BLaER1 treated with 17β-estradiol and CSF1 and Interleukin-3, amounts not matched to agents 10 nM and 100 nM (cell line): ENCODE measurements at regions not wholly inside any gene's neighbourhood (a gene's known extent, or its start where the extent isn't known, plus 50 kb on each side); places are given as distances from the start of the nearest gene placed in this dataset.
A peak's percentile ranks its signal among the peaks of the same experiment; 100 is the strongest.

ENCODE experiments used
- H3K27ac ChIP-seq, 11 experiments: shearing (Covaris generic); formaldehyde crosslinking; 2 replicates each; pipeline ENCODE4 v1.8.1; 2022
- H3K27me3 ChIP-seq, 11 experiments: shearing (Covaris generic); formaldehyde crosslinking; 2 replicates each; pipeline ENCODE4 v1.8.1; 2022
- H3K36me3 ChIP-seq, 11 experiments: shearing (Covaris generic); formaldehyde crosslinking; 2 replicates each; pipeline ENCODE4 v1.8.1; 2022
- H3K4me1 ChIP-seq, 10 experiments: shearing (Covaris generic); formaldehyde crosslinking; 2 replicates each; pipeline ENCODE4 v1.8.1; 2022
- H3K4me2 ChIP-seq, 11 experiments: shearing (Covaris generic); formaldehyde crosslinking; 2 replicates each; pipeline ENCODE4 v1.8.1; 2022
- H3K4me3 ChIP-seq, 10 experiments: shearing (Covaris generic); formaldehyde crosslinking; 2 replicates each; pipeline ENCODE4 v1.8.1; 2022
- H3K9ac ChIP-seq, 11 experiments: shearing (Covaris generic); formaldehyde crosslinking; 2 replicates each; pipeline ENCODE4 v1.8.1; 2022
- H3K9me3 ChIP-seq, 11 experiments: shearing (Covaris generic); formaldehyde crosslinking; replicated peaks in 1 of 11; 2 replicates each; pipeline ENCODE4 v1.8.1; 2022
- H4K20me1 ChIP-seq, 11 experiments: shearing (Covaris generic); formaldehyde crosslinking; 2 replicates each; pipeline ENCODE4 v1.8.1; 2022
- Cebpa-rat ChIP-seq, 11 experiments: shearing (Covaris generic); IDR thresholded peaks; 2 replicates each; pipeline ENCODE4 v1.8.1; 2022

- Histone ChIP-seq H3K36me3 (no peaks in the 10 kb centered on the region), H3K4me2 (no peak overlapping the region), H3K4me1 (peaks cover 0 to 20% (median 0%) of the 10 kb centered on the region in 10 experiments; a peak in 5 of 20 replicates), H3K27ac (no peak overlapping the region), H3K4me3 (no peak overlapping the region), H3K9me3 (no peaks in the 10 kb centered on the region), H4K20me1 (no peaks in the 10 kb centered on the region), H3K27me3 (no peaks in the 10 kb centered on the region), H3K9ac (no peak overlapping the region)
- TF ChIP-seq Cebpa-rat (IDR thresholded peaks at IDR 0.05): no peak
These were observed 153.0 kb upstream of the B3GALT2 start for GRCh38 chr1:193339401-193339800.

GRCh38 chr1:193338194-193338593, 151.8 kb upstream of the B3GALT2 start:
- H3K4me1 ChIP-seq: peaks cover 0 to 20% (median 0%) of the 10 kb centered on the region in 10 experiments; a peak in 5 of 20 replicates
- H3K4me2 ChIP-seq: peak overlapping the region in 3 of 11 experiments; percentile 33 to 72 (median 71); a peak in 5 of 22 replicates
- H3K27me3 ChIP-seq: no peaks in the 10 kb centered on the region
- H3K36me3 ChIP-seq: no peaks in the 10 kb centered on the region
- peak overlapping the region in 2 of 11 experiments; percentile 14 to 20; a peak in 2 of 22 replicates for H3K27ac ChIP-seq
- H3K9ac ChIP-seq: no peak overlapping the region
- H3K4me3 ChIP-seq: no peak overlapping the region
- H3K9me3 ChIP-seq: peaks cover 8 to 11% (median 9%) of the 10 kb centered on the region in 11 experiments
- TF ChIP-seq Cebpa-rat (IDR thresholded peaks at IDR 0.05): no peak
- no peaks in the 10 kb centered on the region for H4K20me1 ChIP-seq

GRCh38 chr1:193335806-193336428, 149.5 kb upstream of the B3GALT2 start:
- Histone ChIP-seq H3K36me3 (no peaks in the 10 kb centered on the region), H4K20me1 (no peaks in the 10 kb centered on the region), H3K9ac (no peak overlapping the region), H3K4me3 (no peak overlapping the region), H3K27me3 (no peaks in the 10 kb centered on the region), H3K4me2 (no peak overlapping the region), H3K27ac (no peak overlapping the region), H3K4me1 (peaks cover 0 to 20% (median 0%) of the 10 kb centered on the region in 10 experiments; a peak in 5 of 20 replicates), H3K9me3 (peaks cover 15 to 31% (median 20%) of the 10 kb centered on the region in 11 experiments)
- TF ChIP-seq Cebpa-rat (IDR thresholded peaks at IDR 0.05): no peak

GRCh38 chr1:193333166-193333565, 146.8 kb upstream of the B3GALT2 start:
- H3K4me3 ChIP-seq: no peak overlapping the region
- H4K20me1 ChIP-seq: no peaks in the 10 kb centered on the region
- H3K9ac ChIP-seq: no peak overlapping the region
- no peak for TF ChIP-seq Cebpa-rat (IDR thresholded peaks at IDR 0.05)
- peaks cover 15 to 47% (median 28%) of the 10 kb centered on the region in 11 experiments for H3K9me3 ChIP-seq
- no peak overlapping the region for H3K27ac ChIP-seq
- no peaks in the 10 kb centered on the region for H3K36me3 ChIP-seq
- peaks cover 0 to 11% (median 0%) of the 10 kb centered on the region in 10 experiments; a peak in 5 of 20 replicates for H3K4me1 ChIP-seq
- H3K4me2 ChIP-seq: no peak overlapping the region
- H3K27me3 ChIP-seq: no peaks in the 10 kb centered on the region

GRCh38 chr1:193326296-193326695, 139.9 kb upstream of the B3GALT2 start:
- Histone ChIP-seq H3K4me3 (no peak overlapping the region), H3K27ac (no peak overlapping the region), H3K9me3 (peaks cover 0 to 26% (median 8%) of the 10 kb centered on the region in 11 experiments; a peak in 13 of 22 replicates), H3K36me3 (no peaks in the 10 kb centered on the region), H3K9ac (no peak overlapping the region), H3K4me2 (no peak overlapping the region), H4K20me1 (no peaks in the 10 kb centered on the region), H3K4me1 (no peaks in the 10 kb centered on the region), H3K27me3 (no peaks in the 10 kb centered on the region)
- no peak for TF ChIP-seq Cebpa-rat (IDR thresholded peaks at IDR 0.05)

GRCh38 chr1:193325771-193326170, 139.4 kb upstream of the B3GALT2 start:
- H3K4me3 ChIP-seq: no peak overlapping the region
- H3K4me1 ChIP-seq: no peaks in the 10 kb centered on the region
- no peaks in the 10 kb centered on the region for H3K27me3 ChIP-seq
- H3K27ac ChIP-seq: no peak overlapping the region
- no peak overlapping the region for H3K9ac ChIP-seq
- TF ChIP-seq Cebpa-rat (IDR thresholded peaks at IDR 0.05): no peak
- peaks cover 0 to 23% (median 8%) of the 10 kb centered on the region in 11 experiments; a peak in 12 of 22 replicates for H3K9me3 ChIP-seq
- H3K36me3 ChIP-seq: no peaks in the 10 kb centered on the region
- no peak overlapping the region for H3K4me2 ChIP-seq
- H4K20me1 ChIP-seq: no peaks in the 10 kb centered on the region

- Histone ChIP-seq H3K9me3 (peaks cover 0 to 23% (median 7%) of the 10 kb centered on the region in 11 experiments; a peak in 12 of 22 replicates), H4K20me1 (no peaks in the 10 kb centered on the region), H3K36me3 (no peaks in the 10 kb centered on the region), H3K27ac (no peak overlapping the region), H3K4me1 (no peaks in the 10 kb centered on the region), H3K4me2 (no peak overlapping the region), H3K9ac (no peak overlapping the region), H3K27me3 (no peaks in the 10 kb centered on the region), H3K4me3 (no peak overlapping the region)
- TF ChIP-seq Cebpa-rat (IDR thresholded peaks at IDR 0.05): no peak
These were observed 138.6 kb upstream of the B3GALT2 start for GRCh38 chr1:193325042-193325441.

GRCh38 chr1:193322211-193322610, 135.8 kb upstream of the B3GALT2 start:
- H3K9me3 ChIP-seq: peaks cover 11 to 25% (median 16%) of the 10 kb centered on the region in 11 experiments; a peak in 20 of 22 replicates
- no peak overlapping the region for H3K4me3 ChIP-seq
- no peak overlapping the region for H3K4me2 ChIP-seq
- H4K20me1 ChIP-seq: no peaks in the 10 kb centered on the region
- no peak overlapping the region for H3K27ac ChIP-seq
- H3K36me3 ChIP-seq: no peaks in the 10 kb centered on the region
- no peaks in the 10 kb centered on the region for H3K4me1 ChIP-seq
- no peak overlapping the region for H3K9ac ChIP-seq
- TF ChIP-seq Cebpa-rat (IDR thresholded peaks at IDR 0.05): no peak
- no peaks in the 10 kb centered on the region for H3K27me3 ChIP-seq

- H3K4me1 ChIP-seq: no peaks in the 10 kb centered on the region
- TF ChIP-seq Cebpa-rat (IDR thresholded peaks at IDR 0.05): no peak
- no peak overlapping the region for H3K4me3 ChIP-seq
- H3K9me3 ChIP-seq: peaks cover 11 to 25% (median 16%) of the 10 kb centered on the region in 11 experiments; a peak in 20 of 22 replicates
- no peak overlapping the region for H3K27ac ChIP-seq
- no peaks in the 10 kb centered on the region for H4K20me1 ChIP-seq
- no peak overlapping the region for H3K4me2 ChIP-seq
- H3K27me3 ChIP-seq: no peaks in the 10 kb centered on the region
- no peak overlapping the region for H3K9ac ChIP-seq
- no peaks in the 10 kb centered on the region for H3K36me3 ChIP-seq
These were observed 134.9 kb upstream of the B3GALT2 start for GRCh38 chr1:193321242-193321840.
